ENCODE measurements at regions not wholly inside any gene's neighbourhood (a gene's known extent, or its start where the extent isn't known, plus 50 kb on each side); places are given as distances from the start of the nearest gene placed in this dataset.

GRCh38 chr11:134800130-134800529 lies 388.1 kb upstream of the B3GAT1 start:
- TF ChIP-seq POLR2A (IDR thresholded peaks at IDR 0.05; ENCODE audit: low read length) (no peak), GATA1 (IDR thresholded peaks at IDR 0.05; ENCODE audit: low read depth, low read length) (no peak)
